ENCODE measurements at regions not wholly inside any gene's neighbourhood (a gene's known extent, or its start where the extent isn't known, plus 50 kb on each side); places are given as distances from the start of the nearest gene placed in this dataset.

DNA sequence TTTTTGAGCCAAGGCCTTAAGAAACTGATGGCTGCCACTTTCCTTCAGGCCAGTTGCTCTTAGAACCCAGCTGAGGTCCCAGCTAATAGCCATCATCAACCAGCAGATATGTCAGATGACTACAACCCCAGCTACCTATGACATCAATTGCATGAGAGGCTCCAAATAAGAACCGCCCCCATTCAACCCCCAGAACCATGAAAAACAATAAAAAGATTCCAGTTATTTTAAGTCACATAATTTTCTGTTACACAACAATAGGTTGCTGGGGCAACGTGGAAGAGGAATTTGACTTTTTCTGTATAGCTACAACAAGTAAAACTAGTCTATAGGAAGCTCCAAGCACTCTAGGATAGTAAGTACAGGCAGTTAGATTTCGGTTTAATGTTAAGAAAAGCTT lies 216.3 kb upstream of the MTNR1B start:
- Histone ChIP-seq H3K79me2 (ENCODE audit: insufficient read depth) (no peaks in the 10 kb centered on the region), H3K36me3 (replicated peaks in 1 of 2; ENCODE audit: control insufficient read depth in 1 of 2, insufficient read depth in 2 of 2, low read length in 1 of 2) (no peaks in the 10 kb centered on the region), H2AFZ (ENCODE audit: low read depth) (no peak overlapping the region), H3K4me2 (no peak overlapping the region), H3K27me3 (ENCODE audit: insufficient read depth) (no peaks in the 10 kb centered on the region), H3K9ac (no peak overlapping the region), H3K9me3 (no peaks in the 10 kb centered on the region), H3K4me3 (ENCODE audit: low read depth in 2 of 2, low read length in 1 of 2) (no peak overlapping the region), H3F3A (replicated peaks; ENCODE audit: insufficient read depth) (no peaks in the 10 kb centered on the region), H3K4me1 (ENCODE audit: control insufficient read depth in 1 of 2, insufficient read depth in 2 of 2, low read depth in 1 of 2, low read length in 1 of 2) (no peaks in the 10 kb centered on the region; a peak in 1 of 4 replicates), H4K20me1 (ENCODE audit: insufficient read depth) (no peaks in the 10 kb centered on the region), H3K9me2 (no peaks in the 10 kb centered on the region), H3K27ac (ENCODE audit: low read depth in 2 of 2, low read length in 1 of 2) (no peak overlapping the region)
- no peak for DNase-seq
- TF ChIP-seq MAX (IDR thresholded peaks at IDR 0.05; ENCODE audit: low read depth) (no peak), FOXJ3 (CRISPR knock-in tag; IDR thresholded peaks at IDR 0.05) (no peak), RFX5 (IDR thresholded peaks at IDR 0.05; ENCODE audit: low read length) (no peak), NFIC (IDR thresholded peaks at IDR 0.05; ENCODE audit: borderline replicate concordance) (no peak), RCOR1 (IDR thresholded peaks at IDR 0.05; ENCODE audit: low read length) (no peak), GABPA (IDR thresholded peaks at IDR 0.05; ENCODE audit: low read depth) (no peak), FOXM1 (IDR thresholded peaks at IDR 0.05; ENCODE audit: low read depth) (no peak), EP300 (IDR thresholded peaks at IDR 0.05; ENCODE audit: borderline replicate concordance in 1 of 2, low read depth in 1 of 2, low read length in 1 of 2) (no peak), YY1 (IDR thresholded peaks at IDR 0.05; ENCODE audit: low read depth) (no peak), RXRA (IDR thresholded peaks at IDR 0.05; ENCODE audit: borderline replicate concordance, low read depth) (no peak)
- TF ChIP-seq, protein P1, sequence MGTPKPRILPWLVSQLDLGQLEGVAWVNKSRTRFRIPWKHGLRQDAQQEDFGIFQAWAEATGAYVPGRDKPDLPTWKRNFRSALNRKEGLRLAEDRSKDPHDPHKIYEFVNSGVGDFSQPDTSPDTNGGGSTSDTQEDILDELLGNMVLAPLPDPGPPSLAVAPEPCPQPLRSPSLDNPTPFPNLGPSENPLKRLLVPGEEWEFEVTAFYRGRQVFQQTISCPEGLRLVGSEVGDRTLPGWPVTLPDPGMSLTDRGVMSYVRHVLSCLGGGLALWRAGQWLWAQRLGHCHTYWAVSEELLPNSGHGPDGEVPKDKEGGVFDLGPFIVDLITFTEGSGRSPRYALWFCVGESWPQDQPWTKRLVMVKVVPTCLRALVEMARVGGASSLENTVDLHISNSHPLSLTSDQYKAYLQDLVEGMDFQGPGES (IDR thresholded peaks at IDR 0.05; ENCODE audit: low read depth, low read length): no peak
- WGBS (ENCODE audit: low lambda C conversion rate): 51% methylated on average over 3 of the region's 3 CpGs
- POLR2A ChIA-PET: no interaction called here
- CTCF ChIA-PET: no interaction called here

DNA sequence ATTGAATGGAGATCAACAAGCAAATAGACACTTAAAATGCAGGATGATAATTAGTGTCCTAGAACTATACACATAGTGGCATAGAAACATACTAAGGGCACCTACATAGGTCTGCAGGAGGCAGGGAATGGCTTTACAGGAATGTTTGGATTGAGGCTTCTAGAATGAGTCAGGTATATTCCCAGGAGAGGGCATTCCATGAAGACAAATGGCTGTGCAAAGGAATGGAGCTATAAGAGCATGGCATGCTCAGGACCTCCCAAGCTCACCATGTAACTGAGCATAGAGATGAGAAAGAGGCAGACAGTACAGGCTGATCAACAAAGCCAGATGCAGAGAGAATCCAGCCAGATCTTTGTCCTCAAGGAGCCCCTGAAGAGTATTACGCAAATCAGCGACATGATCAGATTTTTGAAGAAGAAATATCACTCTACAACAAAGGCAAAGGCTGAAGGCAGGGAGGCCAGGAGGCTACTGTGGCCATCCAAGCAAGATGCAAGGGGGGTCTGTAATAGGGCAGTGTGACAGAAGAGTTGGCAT lies 211.1 kb upstream of the MTNR1B start:
- 89% methylated on average over 2 of the region's 2 CpGs for WGBS (ENCODE audit: low lambda C conversion rate)
- no peak for DNase-seq
- POLR2A ChIA-PET: no interaction called here
- Histone ChIP-seq H3K9me2 (no peaks in the 10 kb centered on the region), H4K20me1 (ENCODE audit: insufficient read depth) (no peaks in the 10 kb centered on the region), H3K9me3 (no peaks in the 10 kb centered on the region), H3K4me2 (no peak overlapping the region), H3K4me1 (ENCODE audit: control insufficient read depth in 1 of 2, insufficient read depth in 2 of 2, low read depth in 1 of 2, low read length in 1 of 2) (no peaks in the 10 kb centered on the region), H3K4me3 (ENCODE audit: low read depth in 2 of 2, low read length in 1 of 2) (no peak overlapping the region), H3F3A (replicated peaks; ENCODE audit: insufficient read depth) (no peaks in the 10 kb centered on the region), H3K27ac (ENCODE audit: low read depth in 2 of 2, low read length in 1 of 2) (no peak overlapping the region), H3K36me3 (replicated peaks in 1 of 2; ENCODE audit: control insufficient read depth in 1 of 2, insufficient read depth in 2 of 2, low read length in 1 of 2) (no peaks in the 10 kb centered on the region), H2AFZ (ENCODE audit: low read depth) (no peak overlapping the region), H3K9ac (no peak overlapping the region), H3K27me3 (ENCODE audit: insufficient read depth) (no peaks in the 10 kb centered on the region), H3K79me2 (ENCODE audit: insufficient read depth) (no peaks in the 10 kb centered on the region)
- no peak for TF ChIP-seq MAX (IDR thresholded peaks at IDR 0.05; ENCODE audit: low read depth)
- TF ChIP-seq ZBTB33 (IDR thresholded peaks at IDR 0.05; ENCODE audit: borderline replicate concordance, low read depth): no peak
- TF ChIP-seq, protein P2, sequence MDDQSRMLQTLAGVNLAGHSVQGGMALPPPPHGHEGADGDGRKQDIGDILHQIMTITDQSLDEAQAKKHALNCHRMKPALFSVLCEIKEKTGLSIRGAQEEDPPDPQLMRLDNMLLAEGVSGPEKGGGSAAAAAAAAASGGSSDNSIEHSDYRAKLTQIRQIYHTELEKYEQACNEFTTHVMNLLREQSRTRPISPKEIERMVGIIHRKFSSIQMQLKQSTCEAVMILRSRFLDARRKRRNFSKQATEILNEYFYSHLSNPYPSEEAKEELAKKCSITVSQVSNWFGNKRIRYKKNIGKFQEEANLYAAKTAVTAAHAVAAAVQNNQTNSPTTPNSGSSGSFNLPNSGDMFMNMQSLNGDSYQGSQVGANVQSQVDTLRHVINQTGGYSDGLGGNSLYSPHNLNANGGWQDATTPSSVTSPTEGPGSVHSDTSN (IDR thresholded peaks at IDR 0.05): no peak
- no peak for TF ChIP-seq EP300 (IDR thresholded peaks at IDR 0.05; ENCODE audit: borderline replicate concordance in 1 of 2, low read depth in 1 of 2, low read length in 1 of 2)
- TF ChIP-seq RAD21 (IDR thresholded peaks at IDR 0.05; ENCODE audit: low read length): no peak
- no peak for TF ChIP-seq TCF12 (IDR thresholded peaks at IDR 0.05)
- no peak for TF ChIP-seq TEAD4 (IDR thresholded peaks at IDR 0.05; ENCODE audit: borderline replicate concordance, insufficient read depth)
- no peak for TF ChIP-seq GABPA (IDR thresholded peaks at IDR 0.05; ENCODE audit: low read depth)
- TF ChIP-seq FOXM1 (IDR thresholded peaks at IDR 0.05; ENCODE audit: low read depth): no peak
- TF ChIP-seq, protein P1 (IDR thresholded peaks at IDR 0.05; ENCODE audit: low read depth, low read length): no peak
- no peak for TF ChIP-seq CHD2 (IDR thresholded peaks at IDR 0.05; ENCODE audit: low read length, partially characterized antibody)
- no peak for TF ChIP-seq SIN3A (IDR thresholded peaks at IDR 0.05; ENCODE audit: borderline replicate concordance, low read depth, low read length)
- no peak for TF ChIP-seq FOXJ3 (CRISPR knock-in tag; IDR thresholded peaks at IDR 0.05)
- TF ChIP-seq RFX5 (IDR thresholded peaks at IDR 0.05; ENCODE audit: low read length): no peak
- no peak for TF ChIP-seq RCOR1 (IDR thresholded peaks at IDR 0.05; ENCODE audit: low read length)
- TF ChIP-seq NFIC (IDR thresholded peaks at IDR 0.05; ENCODE audit: borderline replicate concordance): no peak
- CTCF ChIA-PET: no interaction called here

All from SK-N-SH (cell line).